ENCODE measurements at regions not wholly inside any gene's neighbourhood (a gene's known extent, or its start where the extent isn't known, plus 50 kb on each side); places are given as distances from the start of the nearest gene placed in this dataset.

DNA sequence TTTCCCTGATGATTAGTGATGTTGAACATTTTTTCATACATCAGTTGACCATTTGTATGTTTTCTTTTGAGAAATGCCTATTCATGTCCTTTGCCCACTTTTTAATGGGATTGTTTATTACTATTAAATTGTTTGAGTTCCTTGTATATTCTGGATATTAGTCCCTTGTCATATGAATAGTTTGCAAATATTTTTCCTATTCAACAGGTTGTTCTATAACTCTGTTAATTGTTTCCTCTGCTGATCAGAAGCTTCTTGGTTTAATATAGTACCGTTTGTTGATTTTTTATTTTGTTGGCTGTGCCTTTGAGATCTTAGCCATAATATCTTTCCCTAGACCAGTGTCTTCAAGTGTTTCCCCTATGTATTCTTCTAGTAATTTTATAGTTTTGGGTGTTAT, 189.0 kb upstream of the RARB start:
- Histone ChIP-seq H3K4me3 (ENCODE audit: low read depth, low read length) (no peak overlapping the region), H3K9me3 (ENCODE audit: control insufficient read depth, insufficient read depth, low read depth, low read length) (no peaks in the 10 kb centered on the region), H3K4me1 (ENCODE audit: control insufficient read depth, insufficient read depth, low read length) (no peaks in the 10 kb centered on the region), H3K36me3 (ENCODE audit: control insufficient read depth in 2 of 2, insufficient read depth in 1 of 2, low read length in 2 of 2) (no peaks in the 10 kb centered on the region), H3K27ac (ENCODE audit: extremely low read depth, low read depth, low read length) (no peak overlapping the region)
- TF ChIP-seq SCRT2 (tag by site-specific recombination; IDR thresholded peaks at IDR 0.05): peak; percentile 62; the same call in 1 of the 2 replicates
- TF ChIP-seq ZNF707 (tag by site-specific recombination; IDR thresholded peaks at IDR 0.05): no peak
- TF ChIP-seq TCF7L2 (IDR thresholded peaks at IDR 0.05; ENCODE audit: borderline replicate concordance, low read depth, low read length): no peak
- TF ChIP-seq ZNF433 (tag by site-specific recombination; IDR thresholded peaks at IDR 0.05; ENCODE audit: low read depth): no peak
- TF ChIP-seq SCRT1 (tag by site-specific recombination; IDR thresholded peaks at IDR 0.05; ENCODE audit: borderline replicate concordance): peak; percentile 68; the same call in 1 of the 2 replicates
- ChIA-PET POLR2A (no interaction called here), CTCF (no interaction called here)

DNA sequence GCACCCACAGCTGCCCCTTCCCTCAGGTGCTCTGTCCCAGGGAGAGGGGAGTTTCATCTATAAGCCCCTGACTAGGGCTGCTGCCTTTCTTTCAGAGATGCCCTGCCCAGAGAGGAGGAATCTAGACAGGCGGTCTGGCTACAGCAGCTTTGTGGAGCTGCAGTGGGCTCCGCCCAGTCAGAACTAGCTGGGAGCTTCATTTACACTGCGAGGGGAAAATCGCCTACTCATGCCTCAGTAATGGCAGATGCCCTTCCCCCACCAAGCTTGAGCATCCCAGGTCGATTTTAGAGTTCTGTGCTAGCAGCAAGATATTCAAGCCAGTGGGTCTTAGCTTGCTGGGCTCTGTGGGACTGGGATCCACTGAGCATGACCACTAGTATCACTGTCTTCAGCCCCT, 181.2 kb upstream of the RARB start:
- H3K27ac ChIP-seq (ENCODE audit: extremely low read depth, low read depth, low read length): no peak overlapping the region
- ChIA-PET CTCF (interaction anchor here (0.6 kb wide), 1 partner anchor 204 kb away, joined by 3 read pairs; no protein-coding TSS in a partner anchor), POLR2A (no interaction called here)
- no peak for TF ChIP-seq ZBTB17 (tag by site-specific recombination; IDR thresholded peaks at IDR 0.05)
- no peak for TF ChIP-seq ZNF184 (tag by site-specific recombination; IDR thresholded peaks at IDR 0.05)
- no peaks in the 10 kb centered on the region for H3K9me3 ChIP-seq (ENCODE audit: control insufficient read depth, insufficient read depth, low read depth, low read length)
- H3K4me1 ChIP-seq (ENCODE audit: control insufficient read depth, insufficient read depth, low read length): no peaks in the 10 kb centered on the region
- H3K36me3 ChIP-seq (ENCODE audit: control insufficient read depth in 2 of 2, insufficient read depth in 1 of 2, low read length in 2 of 2): no peaks in the 10 kb centered on the region
- H3K4me3 ChIP-seq (ENCODE audit: low read depth, low read length): no peak overlapping the region

DNA sequence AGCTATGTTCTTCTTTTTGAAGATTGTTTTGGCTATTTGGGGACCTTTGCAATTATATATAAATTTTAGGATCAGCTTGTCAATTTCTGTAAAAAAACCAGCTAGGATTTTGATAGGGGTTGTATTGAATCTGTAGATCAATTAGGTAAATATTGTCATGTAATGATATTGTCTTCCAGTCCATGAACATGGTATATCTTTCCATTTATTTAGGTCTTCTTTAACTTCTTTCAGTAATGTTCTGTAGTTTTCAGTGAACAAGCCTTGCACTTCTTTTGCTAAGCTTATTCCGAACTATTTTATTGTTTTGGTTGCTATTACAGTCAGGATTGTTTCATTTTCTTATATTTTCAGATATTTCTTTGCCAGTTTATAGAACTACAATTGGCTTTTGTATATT, 175.8 kb upstream of the RARB start:
- no peak overlapping the region for H3K27ac ChIP-seq (ENCODE audit: extremely low read depth, low read depth, low read length)
- H3K4me1 ChIP-seq (ENCODE audit: control insufficient read depth, insufficient read depth, low read length): no peaks in the 10 kb centered on the region
- ChIA-PET POLR2A (no interaction called here), CTCF (no interaction called here)
- H3K9me3 ChIP-seq (ENCODE audit: control insufficient read depth, insufficient read depth, low read depth, low read length): no peaks in the 10 kb centered on the region
- H3K4me3 ChIP-seq (ENCODE audit: low read depth, low read length): no peak overlapping the region
- H3K36me3 ChIP-seq (ENCODE audit: control insufficient read depth in 2 of 2, insufficient read depth in 1 of 2, low read length in 2 of 2): no peaks in the 10 kb centered on the region
- TF ChIP-seq YY2 (tag by site-specific recombination; IDR thresholded peaks at IDR 0.05) (no peak), ZNF248 (tag by site-specific recombination; IDR thresholded peaks at IDR 0.05) (peak; percentile 97)

DNA sequence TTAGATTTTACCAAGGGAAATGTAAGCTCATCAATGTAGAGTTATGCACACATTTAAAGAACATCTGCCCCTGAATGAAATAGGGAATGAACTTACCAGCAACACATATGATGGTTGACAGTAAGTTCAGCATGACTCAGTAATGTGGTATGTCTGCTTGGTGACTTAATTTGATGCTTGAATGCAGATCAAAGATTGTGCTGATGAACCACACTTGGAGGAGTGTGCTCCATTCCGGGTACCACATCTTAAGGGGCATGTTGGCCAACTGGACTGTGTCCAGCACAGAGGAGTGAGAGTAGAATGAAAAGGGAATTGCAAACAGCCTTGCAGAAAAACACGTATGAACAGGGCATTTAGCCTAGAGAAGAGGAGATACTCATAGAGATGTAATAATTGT, 171.0 kb upstream of the RARB start:
- no peak overlapping the region for H3K27ac ChIP-seq (ENCODE audit: extremely low read depth, low read depth, low read length)
- TF ChIP-seq ZSCAN23 (tag by site-specific recombination; IDR thresholded peaks at IDR 0.05): no peak
- no peak for TF ChIP-seq ZNF239 (tag by site-specific recombination; IDR thresholded peaks at IDR 0.05)
- no peak for TF ChIP-seq ZBTB48 (tag by site-specific recombination; IDR thresholded peaks at IDR 0.05)
- no peak for TF ChIP-seq ZNF791 (tag by site-specific recombination; IDR thresholded peaks at IDR 0.05)
- TF ChIP-seq ZFP69B (tag by site-specific recombination; IDR thresholded peaks at IDR 0.05): no peak
- TF ChIP-seq, protein P1, sequence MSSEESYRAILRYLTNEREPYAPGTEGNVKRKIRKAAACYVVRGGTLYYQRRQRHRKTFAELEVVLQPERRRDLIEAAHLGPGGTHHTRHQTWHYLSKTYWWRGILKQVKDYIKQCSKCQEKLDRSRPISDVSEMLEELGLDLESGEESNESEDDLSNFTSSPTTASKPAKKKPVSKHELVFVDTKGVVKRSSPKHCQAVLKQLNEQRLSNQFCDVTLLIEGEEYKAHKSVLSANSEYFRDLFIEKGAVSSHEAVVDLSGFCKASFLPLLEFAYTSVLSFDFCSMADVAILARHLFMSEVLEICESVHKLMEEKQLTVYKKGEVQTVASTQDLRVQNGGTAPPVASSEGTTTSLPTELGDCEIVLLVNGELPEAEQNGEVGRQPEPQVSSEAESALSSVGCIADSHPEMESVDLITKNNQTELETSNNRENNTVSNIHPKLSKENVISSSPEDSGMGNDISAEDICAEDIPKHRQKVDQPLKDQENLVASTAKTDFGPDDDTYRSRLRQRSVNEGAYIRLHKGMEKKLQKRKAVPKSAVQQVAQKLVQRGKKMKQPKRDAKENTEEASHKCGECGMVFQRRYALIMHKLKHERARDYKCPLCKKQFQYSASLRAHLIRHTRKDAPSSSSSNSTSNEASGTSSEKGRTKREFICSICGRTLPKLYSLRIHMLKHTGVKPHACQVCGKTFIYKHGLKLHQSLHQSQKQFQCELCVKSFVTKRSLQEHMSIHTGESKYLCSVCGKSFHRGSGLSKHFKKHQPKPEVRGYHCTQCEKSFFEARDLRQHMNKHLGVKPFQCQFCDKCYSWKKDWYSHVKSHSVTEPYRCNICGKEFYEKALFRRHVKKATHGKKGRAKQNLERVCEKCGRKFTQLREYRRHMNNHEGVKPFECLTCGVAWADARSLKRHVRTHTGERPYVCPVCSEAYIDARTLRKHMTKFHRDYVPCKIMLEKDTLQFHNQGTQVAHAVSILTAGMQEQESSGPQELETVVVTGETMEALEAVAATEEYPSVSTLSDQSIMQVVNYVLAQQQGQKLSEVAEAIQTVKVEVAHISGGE (tag by site-specific recombination; conservative IDR thresholded peaks at IDR 0.05; ENCODE audit: low read depth): no peak
- no peak for TF ChIP-seq ZNF354C (tag by site-specific recombination; IDR thresholded peaks at IDR 0.05; ENCODE audit: borderline replicate concordance, low read depth)
- TF ChIP-seq, protein P2, sequence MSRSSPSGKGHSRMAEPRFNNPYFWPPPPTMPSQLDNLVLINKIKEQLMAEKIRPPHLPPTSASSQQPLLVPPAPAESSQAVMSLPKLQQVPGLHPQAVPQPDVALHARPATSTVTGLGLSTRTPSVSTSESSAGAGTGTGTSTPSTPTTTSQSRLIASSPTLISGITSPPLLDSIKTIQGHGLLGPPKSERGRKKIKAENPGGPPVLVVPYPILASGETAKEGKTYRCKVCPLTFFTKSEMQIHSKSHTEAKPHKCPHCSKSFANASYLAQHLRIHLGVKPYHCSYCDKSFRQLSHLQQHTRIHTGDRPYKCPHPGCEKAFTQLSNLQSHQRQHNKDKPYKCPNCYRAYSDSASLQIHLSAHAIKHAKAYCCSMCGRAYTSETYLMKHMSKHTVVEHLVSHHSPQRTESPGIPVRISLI (tag by site-specific recombination; IDR thresholded peaks at IDR 0.05): no peak
- no peak for TF ChIP-seq ZNF561 (tag by site-specific recombination; IDR thresholded peaks at IDR 0.05; ENCODE audit: borderline replicate concordance)
- TF ChIP-seq OVOL3 (tag by site-specific recombination; IDR thresholded peaks at IDR 0.05): no peak
- TF ChIP-seq SETDB1 (IDR thresholded peaks at IDR 0.05; ENCODE audit: insufficient read length, low read length): no peak
- ChIA-PET POLR2A (no interaction called here), CTCF (no interaction called here)
- H3K4me3 ChIP-seq (ENCODE audit: low read depth, low read length): no peak overlapping the region
- no peaks in the 10 kb centered on the region for H3K36me3 ChIP-seq (ENCODE audit: control insufficient read depth in 2 of 2, insufficient read depth in 1 of 2, low read length in 2 of 2)
- no peaks in the 10 kb centered on the region for H3K9me3 ChIP-seq (ENCODE audit: control insufficient read depth, insufficient read depth, low read depth, low read length)
- H3K4me1 ChIP-seq (ENCODE audit: control insufficient read depth, insufficient read depth, low read length): no peaks in the 10 kb centered on the region

Data from HEK293 (cell line).